ENCODE measurements at regions not wholly inside any gene's neighbourhood (a gene's known extent, or its start where the extent isn't known, plus 50 kb on each side); places are given as distances from the start of the nearest gene placed in this dataset.

- DNase-seq (no peak), ATAC-seq (ENCODE audit: low read depth) (no peak)
- H2AK9ac ChIP-seq (replicated peaks; ENCODE audit: low read depth, low read length, poor library complexity) = no peak overlapping the region
- no TSS peak for BruUV-seq (replicated peaks)
- H3K79me1 ChIP-seq (ENCODE audit: low read depth in 1 of 2, low read length in 2 of 2) = no peaks in the 10 kb centered on the region
- H4K20me1 ChIP-seq (ENCODE audit: insufficient read depth, low read length) = no peaks in the 10 kb centered on the region
- no peak overlapping the region for H2BK120ac ChIP-seq (ENCODE audit: low read depth, low read length)
- POLR2A ChIA-PET (ENCODE audit: unreplicated experiment) = no interaction called here
- CTCF ChIA-PET = no interaction called here
- no peak overlapping the region for H4K5ac ChIP-seq (ENCODE audit: low read depth, low read length)
- no peak overlapping the region for H3K4me2 ChIP-seq (ENCODE audit: low read depth, low read length)
- H3K9me3 ChIP-seq (ENCODE audit: control insufficient read depth, insufficient read depth, low read length) = no peaks in the 10 kb centered on the region
- no peak overlapping the region for H2AK5ac ChIP-seq (ENCODE audit: low read depth, low read length)
- no peak overlapping the region for H3K4me3 ChIP-seq (ENCODE audit: insufficient read depth, low read depth, low read length)
- in situ Hi-C loops (cut with MboI; ENCODE audit: low sequenced_read_pairs) (no loop called here), dilution Hi-C loops (cut with HindIII; ENCODE audit: low sequenced_read_pairs, unreplicated experiment) (no loop called here), intact Hi-C loops (cut with micrococcal nuclease) (no loop called here)
- no peak overlapping the region for H3K9ac ChIP-seq (ENCODE audit: low read depth, low read length)
- H3K4me1 ChIP-seq (ENCODE audit: control insufficient read depth, insufficient read depth, low read length) = no peaks in the 10 kb centered on the region
- H3K23ac ChIP-seq (ENCODE audit: low read depth, low read length) = no peak overlapping the region
- no peak overlapping the region for H3K56ac ChIP-seq (ENCODE audit: extremely low read depth, insufficient read depth, low read length)
- H4K8ac ChIP-seq (ENCODE audit: low read depth in 2 of 2, low read length in 2 of 2) = no peak overlapping the region
- peaks cover 11% of the 10 kb centered on the region for H3K27me3 ChIP-seq (ENCODE audit: control insufficient read depth, insufficient read depth, low read length)
- no peak overlapping the region for H2BK15ac ChIP-seq (ENCODE audit: low read depth, low read length)
- no peak overlapping the region for H2BK5ac ChIP-seq (ENCODE audit: low read depth, low read length, poor library complexity, severe bottlenecking)
- H3K36me3 ChIP-seq (ENCODE audit: control insufficient read depth, insufficient read depth, low read length) = no peaks in the 10 kb centered on the region
- TF ChIP-seq, protein P1, sequence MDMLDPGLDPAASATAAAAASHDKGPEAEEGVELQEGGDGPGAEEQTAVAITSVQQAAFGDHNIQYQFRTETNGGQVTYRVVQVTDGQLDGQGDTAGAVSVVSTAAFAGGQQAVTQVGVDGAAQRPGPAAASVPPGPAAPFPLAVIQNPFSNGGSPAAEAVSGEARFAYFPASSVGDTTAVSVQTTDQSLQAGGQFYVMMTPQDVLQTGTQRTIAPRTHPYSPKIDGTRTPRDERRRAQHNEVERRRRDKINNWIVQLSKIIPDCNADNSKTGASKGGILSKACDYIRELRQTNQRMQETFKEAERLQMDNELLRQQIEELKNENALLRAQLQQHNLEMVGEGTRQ (IDR thresholded peaks at IDR 0.05; ENCODE audit: low read depth, low read length) = no peak
- TF ChIP-seq FOS (IDR thresholded peaks at IDR 0.05; ENCODE audit: low read depth, low read length) = no peak
- TF ChIP-seq POLR2A (IDR thresholded peaks at IDR 0.05; ENCODE audit: low read depth, low read length) = no peak
- no peak for TF ChIP-seq CEBPB (IDR thresholded peaks at IDR 0.05; ENCODE audit: low read depth, low read length)
- TF ChIP-seq NFE2L2 (IDR thresholded peaks at IDR 0.05; ENCODE audit: low read depth, low read length) = no peak
- no peak for TF ChIP-seq SMC3 (IDR thresholded peaks at IDR 0.05; ENCODE audit: low read depth, low read length)
- no peak for TF ChIP-seq CHD1 (IDR thresholded peaks at IDR 0.05; ENCODE audit: low read depth, low read length)
- no peak for TF ChIP-seq CTCF (conservative IDR thresholded peaks at IDR 0.05; ENCODE audit: low read depth, low read length)
- TF ChIP-seq BHLHE40 (IDR thresholded peaks at IDR 0.05; ENCODE audit: low read depth, low read length) = no peak
- TF ChIP-seq MAFK (IDR thresholded peaks at IDR 0.05; ENCODE audit: low read depth, low read length) = no peak
- no peak for TF ChIP-seq RFX5 (IDR thresholded peaks at IDR 0.05; ENCODE audit: low read depth, low read length)
- no peak for TF ChIP-seq MAZ (IDR thresholded peaks at IDR 0.05; ENCODE audit: borderline replicate concordance, low read depth, low read length)
- no peak for TF ChIP-seq RCOR1 (IDR thresholded peaks at IDR 0.05; ENCODE audit: insufficient replicate concordance, low read length)
- no peak overlapping the region for H4K91ac ChIP-seq (ENCODE audit: insufficient read depth, low read depth, low read length)
- H3K4ac ChIP-seq (ENCODE audit: low read depth, low read length) = no peak overlapping the region
- no CpG with 5 or more reads among the region's 4 CpGs for WGBS, 2 experiments (ENCODE audit: extremely low coverage in 2 of 2, insufficient read length in 1 of 2)
- H3K18ac ChIP-seq (ENCODE audit: low read depth, low read length) = no peak overlapping the region
- no peak overlapping the region for H2AFZ ChIP-seq (replicated peaks; ENCODE audit: low read length, poor library complexity)
- H3K27ac ChIP-seq (ENCODE audit: insufficient read depth, low read length) = no peak overlapping the region
- H3K9me1 ChIP-seq (ENCODE audit: insufficient read depth, low read length) = no peaks in the 10 kb centered on the region
- no peak overlapping the region for H3K14ac ChIP-seq (replicated peaks; ENCODE audit: low read depth, low read length)
- no peak overlapping the region for H2BK20ac ChIP-seq (ENCODE audit: low read depth, low read length)
Observed at GRCh38 chr2:159853101-159853500, 55.1 kb upstream of the CD302 start.

Measured in IMR-90 (cell line).